ENCODE measurements at regions not wholly inside any gene's neighbourhood (a gene's known extent, or its start where the extent isn't known, plus 50 kb on each side); places are given as distances from the start of the nearest gene placed in this dataset.

DNA sequence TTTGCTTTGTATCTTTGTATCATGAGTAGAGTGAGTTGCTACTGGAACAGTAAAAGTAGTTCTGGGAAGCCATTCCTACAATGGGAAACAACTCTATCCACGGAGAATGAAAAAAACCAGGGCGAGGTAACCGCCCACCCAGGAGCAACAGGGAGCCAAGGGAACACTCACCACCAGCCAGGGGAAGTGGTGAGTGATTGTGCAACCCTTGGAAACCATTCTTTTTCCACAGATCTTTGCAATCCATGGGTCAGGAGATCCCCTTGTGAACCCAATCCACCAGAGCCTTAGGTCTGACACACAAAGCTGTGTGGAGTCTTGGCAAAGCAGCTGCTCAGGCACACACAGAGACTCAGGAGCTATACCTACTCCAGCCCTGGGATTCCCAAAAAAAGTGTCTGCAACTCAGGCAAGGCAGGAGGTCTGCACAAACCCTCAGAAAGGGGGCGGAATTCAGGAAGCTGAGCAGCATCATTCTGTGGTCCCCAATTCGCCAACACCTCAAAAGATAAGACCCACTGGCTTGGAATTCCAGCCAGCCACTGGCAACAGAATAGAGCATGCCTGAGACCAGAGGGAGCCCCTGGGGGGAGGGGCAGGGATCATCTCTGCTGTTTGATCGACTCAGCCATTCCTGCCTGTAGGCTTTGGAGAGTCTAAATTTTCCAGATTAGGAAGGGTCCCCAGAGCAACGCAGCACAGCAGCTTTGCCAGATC, 52.1 kb upstream of the PPFIA2 start:
- TF ChIP-seq, protein P1, sequence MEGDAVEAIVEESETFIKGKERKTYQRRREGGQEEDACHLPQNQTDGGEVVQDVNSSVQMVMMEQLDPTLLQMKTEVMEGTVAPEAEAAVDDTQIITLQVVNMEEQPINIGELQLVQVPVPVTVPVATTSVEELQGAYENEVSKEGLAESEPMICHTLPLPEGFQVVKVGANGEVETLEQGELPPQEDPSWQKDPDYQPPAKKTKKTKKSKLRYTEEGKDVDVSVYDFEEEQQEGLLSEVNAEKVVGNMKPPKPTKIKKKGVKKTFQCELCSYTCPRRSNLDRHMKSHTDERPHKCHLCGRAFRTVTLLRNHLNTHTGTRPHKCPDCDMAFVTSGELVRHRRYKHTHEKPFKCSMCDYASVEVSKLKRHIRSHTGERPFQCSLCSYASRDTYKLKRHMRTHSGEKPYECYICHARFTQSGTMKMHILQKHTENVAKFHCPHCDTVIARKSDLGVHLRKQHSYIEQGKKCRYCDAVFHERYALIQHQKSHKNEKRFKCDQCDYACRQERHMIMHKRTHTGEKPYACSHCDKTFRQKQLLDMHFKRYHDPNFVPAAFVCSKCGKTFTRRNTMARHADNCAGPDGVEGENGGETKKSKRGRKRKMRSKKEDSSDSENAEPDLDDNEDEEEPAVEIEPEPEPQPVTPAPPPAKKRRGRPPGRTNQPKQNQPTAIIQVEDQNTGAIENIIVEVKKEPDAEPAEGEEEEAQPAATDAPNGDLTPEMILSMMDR (conservative IDR thresholded peaks at IDR 0.05; ENCODE audit: control insufficient read depth, insufficient read depth, low read depth, low read length), result no peak
- peak; percentile 91 for DNase-seq (ENCODE audit: low read depth)
- H3K4me3 ChIP-seq (ENCODE audit: control insufficient read depth, low read depth, low read length), result no peak overlapping the region

DNA sequence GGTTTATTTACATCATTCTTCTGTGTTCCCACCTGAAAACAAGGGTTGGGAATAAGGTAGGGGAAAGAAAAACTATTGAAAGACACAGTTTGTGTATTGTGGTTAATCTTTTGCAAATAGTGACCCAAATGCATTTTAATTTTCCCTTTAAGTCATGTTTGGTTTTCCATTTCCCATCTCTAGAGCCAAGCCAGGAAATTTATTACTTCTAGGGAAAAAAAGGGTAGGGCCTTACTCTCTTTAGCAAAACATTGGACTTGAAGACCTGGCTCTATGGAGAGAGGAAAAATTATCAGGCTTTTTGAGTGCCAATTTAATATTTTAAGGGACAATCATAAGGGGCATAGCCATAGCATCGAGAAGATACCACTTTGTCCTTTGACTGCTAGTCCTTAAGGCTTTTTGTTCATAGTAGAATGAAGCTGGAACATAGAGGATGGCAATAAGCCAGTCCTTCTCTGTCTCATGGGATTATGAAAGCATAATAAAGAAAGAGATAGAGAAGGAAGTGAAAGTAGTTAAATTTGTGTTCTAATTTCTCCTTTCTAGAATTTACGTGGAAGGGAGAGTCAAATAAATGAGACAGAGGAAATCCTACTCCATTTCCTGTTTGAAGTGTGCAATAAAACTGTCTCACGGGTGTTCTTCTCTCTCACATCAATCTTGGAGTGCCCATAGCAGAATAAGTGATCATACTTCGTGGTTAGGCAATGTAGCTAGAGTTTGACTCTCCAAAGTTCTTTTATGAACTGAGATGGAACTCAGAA, 50.9 kb upstream of the PPFIA2 start:
- no peak overlapping the region for H3K4me3 ChIP-seq (ENCODE audit: control insufficient read depth, low read depth, low read length)
- TF ChIP-seq, protein P1 (conservative IDR thresholded peaks at IDR 0.05; ENCODE audit: control insufficient read depth, insufficient read depth, low read depth, low read length), result no peak
- DNase-seq (ENCODE audit: low read depth), result peak; percentile 58

DNA sequence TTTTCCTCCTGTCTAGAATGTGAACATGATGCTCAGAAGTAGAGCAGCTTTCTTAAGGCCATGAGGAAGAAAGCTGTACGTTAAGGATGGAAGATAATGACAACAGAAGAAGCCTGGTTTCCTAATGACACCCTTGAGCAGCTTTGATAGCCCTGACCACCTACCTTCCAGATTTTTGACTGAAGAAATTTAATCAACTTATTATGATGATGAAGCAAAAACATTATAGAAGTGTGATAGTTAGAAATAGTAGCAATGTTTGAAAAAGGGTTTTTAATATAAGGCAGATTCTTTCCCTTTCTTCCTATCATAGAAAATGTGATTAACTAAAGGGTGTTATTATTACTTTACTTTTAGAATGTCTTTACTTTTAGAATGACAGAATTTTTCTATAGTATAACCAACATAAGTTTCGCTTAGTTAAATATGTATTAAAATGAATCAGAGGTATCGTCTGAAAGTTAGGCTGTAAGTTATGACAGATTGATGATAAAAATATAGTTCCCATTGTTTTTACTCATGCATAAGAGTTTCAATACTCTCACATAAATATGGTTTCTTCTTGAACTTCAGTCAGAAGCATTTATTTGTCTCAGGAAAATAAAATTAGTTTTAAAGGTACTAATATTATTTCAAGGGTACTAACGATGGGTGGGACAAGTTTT, 50.1 kb upstream of the PPFIA2 start:
- TF ChIP-seq, protein P1 (conservative IDR thresholded peaks at IDR 0.05; ENCODE audit: control insufficient read depth, insufficient read depth, low read depth, low read length), result no peak
- H3K4me3 ChIP-seq (ENCODE audit: control insufficient read depth, low read depth, low read length), result no peak overlapping the region
- no peak for DNase-seq (ENCODE audit: low read depth)
